Muscle of back (tissue), 3 donors: ENCODE measurements at regions not wholly inside any gene's neighbourhood (a gene's known extent, or its start where the extent isn't known, plus 50 kb on each side); places are given as distances from the start of the nearest gene placed in this dataset.
"Not testable (repeated sequence)": the region's sequence is repeated elsewhere in the genome, so short reads cannot be mapped to it uniquely, and the experiment has no call there.

Experiments used
- DNase-seq, 3 donors: peaks; one replicate each; pipeline versions ENCODE4 v3.0.0 to v3.0.0-alpha.2; 2013

GRCh38 chr3:195635262-195635873 lies 51.6 kb upstream of the APOD start:
- DNase-seq: not testable (repeated sequence)

DNA sequence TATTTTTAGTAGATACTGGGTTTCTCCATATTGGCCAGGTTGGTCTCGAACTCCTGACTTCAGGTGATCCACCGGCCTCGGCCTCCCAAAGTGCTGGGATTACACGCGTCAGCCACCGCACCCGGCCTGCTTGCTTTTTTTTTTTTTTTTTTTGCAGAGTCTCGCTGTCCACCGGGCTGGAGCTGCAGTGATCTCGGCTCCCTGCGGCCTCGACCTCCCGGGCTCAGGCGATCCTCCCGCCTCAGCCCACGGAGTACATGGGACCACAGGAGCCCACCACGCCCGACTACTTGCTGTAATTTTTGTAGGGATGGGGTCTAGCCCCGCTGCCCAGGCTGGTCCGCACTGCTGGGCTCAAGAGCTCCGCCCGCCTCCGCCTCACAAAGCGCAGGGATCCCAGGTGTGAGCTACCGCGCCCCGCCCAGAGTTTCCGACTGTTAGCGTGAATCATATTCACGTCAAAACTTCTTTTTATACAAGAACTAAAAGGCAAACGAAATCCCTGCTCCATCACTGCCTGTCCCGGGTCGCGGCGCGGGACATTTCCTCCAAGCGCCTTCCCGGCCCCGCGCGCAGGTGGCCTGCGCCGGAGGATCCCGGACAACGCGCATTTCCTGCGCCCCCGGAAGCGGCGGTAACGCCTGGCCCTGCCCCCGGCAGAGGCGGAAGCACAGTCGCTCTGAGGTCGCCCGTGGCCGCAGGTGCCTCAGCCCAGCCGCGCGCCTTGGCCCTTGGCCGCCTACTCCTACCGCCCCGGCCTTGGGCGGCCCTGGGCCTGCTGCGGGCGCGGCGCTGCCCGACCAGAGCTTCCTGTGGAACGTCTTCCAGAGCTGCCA lies 50.9 kb upstream of the APOD start:
- not testable (repeated sequence) for DNase-seq
